ENCODE measurements at regions not wholly inside any gene's neighbourhood (a gene's known extent, or its start where the extent isn't known, plus 50 kb on each side); places are given as distances from the start of the nearest gene placed in this dataset.
"Not testable (repeated sequence)": the region's sequence is repeated elsewhere in the genome, so short reads cannot be mapped to it uniquely, and the experiment has no call there.

DNA sequence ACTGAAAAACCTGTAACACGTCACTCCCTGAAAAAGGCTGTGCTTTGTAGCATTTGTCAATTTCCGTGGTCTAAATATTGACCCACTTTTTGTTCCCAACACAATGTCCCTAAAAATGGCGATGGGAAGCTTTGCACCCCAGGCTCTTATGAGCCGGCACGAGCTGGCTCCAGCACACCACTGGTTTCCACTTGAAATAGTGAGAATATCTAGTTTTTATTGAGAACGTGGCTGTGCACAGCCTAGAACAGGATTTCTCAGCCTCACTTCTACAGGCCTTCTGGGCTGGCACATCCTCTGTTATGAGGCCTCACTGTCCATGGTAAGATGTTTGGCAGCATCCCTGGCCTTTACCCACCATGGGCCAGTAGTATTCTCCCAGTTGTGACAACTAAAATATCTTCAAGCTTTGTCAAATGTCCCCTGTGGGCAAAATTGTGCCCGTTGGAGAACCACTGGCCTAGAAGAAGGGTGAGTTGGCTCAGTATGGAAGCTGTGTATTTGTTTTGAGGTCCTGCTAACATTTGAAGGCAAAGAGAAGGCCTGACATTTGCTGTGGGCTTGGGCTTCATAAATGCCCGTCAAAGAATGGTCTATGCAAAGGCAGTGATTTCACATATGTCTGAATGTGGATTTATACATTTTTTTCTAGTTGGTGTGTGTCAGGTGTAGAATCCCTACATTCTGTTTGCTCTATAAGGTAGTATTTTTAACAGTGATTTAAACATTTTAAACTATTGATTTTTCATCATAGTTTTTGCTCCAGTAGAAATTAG, 774.4 kb upstream of the TPTE start:
- DNase-seq = not testable (repeated sequence)

DNA sequence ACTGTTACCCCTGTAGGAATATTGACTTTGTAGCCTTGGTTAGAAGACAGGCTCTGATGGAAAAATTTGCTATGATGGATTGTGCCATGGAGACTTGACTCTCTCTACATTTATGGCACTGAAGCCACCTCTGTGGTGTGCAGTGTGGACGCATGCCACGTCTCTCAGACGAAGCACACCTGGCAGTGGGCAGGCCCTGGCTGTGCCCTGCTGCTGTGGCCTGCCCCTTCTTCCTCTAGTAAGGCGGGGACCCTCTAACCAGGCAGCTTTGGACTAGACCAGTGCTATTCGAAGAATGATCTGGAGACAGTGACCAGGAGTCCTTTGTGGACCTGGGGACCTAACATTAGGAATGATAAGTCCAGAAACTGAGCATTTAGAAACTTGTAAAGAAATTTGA, 773.5 kb upstream of the TPTE start:
- DNase-seq = not testable (repeated sequence)

DNA sequence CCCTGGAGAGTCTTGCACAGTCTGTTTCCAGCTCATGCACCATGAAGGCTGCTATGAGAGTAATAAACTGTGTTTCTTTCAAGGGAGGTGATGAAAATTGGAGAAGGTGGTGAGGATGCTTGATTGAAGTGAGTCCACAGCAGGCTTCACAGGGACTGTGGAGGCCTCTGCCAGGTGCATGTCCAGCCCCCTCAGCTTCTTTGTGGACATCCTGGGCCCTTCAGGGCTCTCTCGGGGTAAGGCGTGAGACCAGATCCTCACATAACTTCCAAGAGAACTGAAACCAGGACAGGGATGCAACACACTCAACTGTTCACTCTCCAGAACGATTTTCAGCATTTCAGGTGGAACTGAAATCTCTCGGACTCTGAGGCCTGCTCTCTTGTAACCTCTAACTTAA, 772.9 kb upstream of the TPTE start:
- DNase-seq = not testable (repeated sequence)

DNA sequence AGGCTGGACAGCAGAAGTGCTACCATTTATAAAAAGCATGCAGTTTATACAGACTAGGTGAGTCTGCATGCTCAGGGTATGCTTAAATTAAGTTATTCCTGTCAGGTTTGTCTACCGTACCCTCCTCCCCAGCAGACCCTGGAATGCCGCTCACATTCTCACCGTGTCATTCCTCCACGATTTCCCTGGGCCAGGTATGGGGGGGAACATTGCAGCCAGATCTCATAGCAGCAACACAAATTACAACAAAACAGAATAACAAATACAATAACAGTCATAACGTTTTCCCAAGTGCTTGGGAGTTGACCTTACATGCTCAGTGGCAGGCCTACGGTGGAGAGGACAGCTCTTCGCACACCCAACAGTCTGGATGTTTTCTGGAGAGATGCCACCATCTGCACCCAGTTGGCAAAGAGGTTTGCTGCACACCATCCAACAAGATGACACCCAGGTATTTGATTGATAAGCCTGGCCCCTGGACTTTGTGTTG, 771.6 kb upstream of the TPTE start:
- DNase-seq = not testable (repeated sequence)

- no peak for DNase-seq
These were observed 770.9 kb upstream of the TPTE start for GRCh38 chr21:9750341-9751086.

DNA sequence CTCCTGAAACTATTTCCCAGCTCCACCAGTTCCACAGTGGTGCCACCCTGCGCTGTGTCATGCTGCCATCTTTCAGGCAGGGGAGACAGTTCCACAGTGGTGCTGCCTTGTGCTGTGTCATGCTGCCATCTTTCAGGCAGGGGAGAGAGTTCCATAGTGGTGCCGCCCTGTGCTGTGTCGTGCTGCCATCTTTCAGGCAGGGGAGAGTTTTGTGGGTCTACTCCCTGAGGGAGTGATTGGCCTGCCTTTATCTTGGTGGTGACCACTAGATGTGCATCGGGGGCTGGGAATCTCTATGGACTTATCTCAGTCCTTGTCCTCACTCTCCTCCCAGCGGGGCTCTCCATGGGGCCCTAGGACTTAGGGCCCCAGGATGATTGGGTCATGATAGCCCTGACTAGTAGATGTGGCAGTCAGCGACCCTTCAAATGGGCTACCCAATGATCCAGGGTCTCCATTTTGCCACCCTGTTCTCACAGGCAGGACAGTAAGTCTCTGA, 770.2 kb upstream of the TPTE start:
- DNase-seq = not testable (repeated sequence)

DNA sequence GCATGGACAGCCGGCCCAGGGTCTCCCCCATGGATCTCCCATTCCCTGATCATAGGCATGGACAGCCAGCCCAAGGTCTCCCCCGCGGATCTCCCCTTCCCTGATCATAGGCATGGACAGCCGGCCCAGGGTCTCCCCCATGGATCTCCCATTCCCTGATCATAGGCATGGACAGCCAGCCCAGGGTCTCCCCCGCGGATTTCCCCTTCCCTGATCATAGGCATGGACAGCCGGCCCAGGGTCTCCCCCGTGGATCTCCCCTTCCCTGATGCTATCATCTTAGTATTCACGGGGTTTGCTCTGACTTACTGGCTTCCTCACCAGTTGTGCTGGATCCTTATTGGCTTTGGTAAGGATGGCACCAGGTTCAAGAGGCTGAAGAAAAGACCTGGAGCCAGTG, 769.4 kb upstream of the TPTE start:
- not testable (repeated sequence) for DNase-seq

DNA sequence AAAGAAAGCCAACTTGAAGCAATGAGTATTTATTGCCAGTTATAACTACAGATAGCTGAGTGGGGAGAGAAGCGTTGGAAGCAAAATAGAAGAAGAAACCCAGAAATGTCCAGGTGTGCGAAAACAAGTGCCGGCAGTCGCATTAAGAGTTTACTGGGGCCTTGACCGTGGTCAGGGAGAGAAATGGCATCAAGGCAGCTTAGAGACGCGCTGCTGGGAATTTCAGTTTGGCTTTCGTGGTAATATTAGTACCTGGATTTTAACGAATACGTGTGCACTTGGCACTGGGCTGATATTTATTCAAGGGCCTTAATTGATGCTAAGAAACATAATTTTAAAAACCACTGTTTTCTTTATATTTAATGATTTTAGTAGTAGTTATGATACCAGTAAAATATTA, 767.9 kb upstream of the TPTE start:
- not testable (repeated sequence) for DNase-seq

DNA sequence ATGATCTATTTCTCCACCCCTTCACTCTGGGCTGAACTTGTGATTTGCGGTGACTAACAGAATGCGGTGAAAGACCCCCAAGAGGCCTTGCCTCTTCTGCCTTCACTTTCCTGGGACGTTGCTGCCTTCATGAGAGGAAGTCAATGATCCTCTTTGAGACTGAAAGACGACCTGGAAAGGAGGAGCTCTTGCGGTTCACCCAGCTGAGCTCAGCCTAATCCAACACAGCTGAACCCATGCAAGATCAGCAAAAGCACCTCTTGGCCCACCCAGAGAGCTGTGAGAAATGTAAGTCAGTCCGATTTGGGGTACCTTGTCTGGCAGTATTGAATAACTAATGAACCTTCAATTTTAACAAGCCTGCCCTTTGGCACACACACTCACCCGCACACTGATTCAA, 767.4 kb upstream of the TPTE start:
- DNase-seq = no peak

DNA sequence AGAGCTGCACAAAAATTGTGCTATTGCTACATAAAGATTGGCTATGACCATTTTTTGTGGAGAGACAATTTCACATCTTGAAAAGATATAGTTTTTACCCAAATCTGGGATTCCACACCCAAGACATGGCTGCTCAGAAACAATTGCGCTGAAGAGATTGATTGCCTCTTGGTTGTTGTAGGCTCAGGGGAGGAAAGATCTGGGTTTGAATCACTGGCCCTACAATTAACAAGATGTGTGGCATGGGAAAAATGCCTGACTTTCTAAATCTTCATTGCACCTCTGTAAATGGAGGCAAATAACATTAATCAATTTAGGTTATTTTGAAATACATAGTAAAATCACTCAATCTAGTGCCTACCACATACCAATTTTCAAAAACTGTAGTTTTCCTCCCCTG, 766.9 kb upstream of the TPTE start:
- not testable (repeated sequence) for DNase-seq

DNA sequence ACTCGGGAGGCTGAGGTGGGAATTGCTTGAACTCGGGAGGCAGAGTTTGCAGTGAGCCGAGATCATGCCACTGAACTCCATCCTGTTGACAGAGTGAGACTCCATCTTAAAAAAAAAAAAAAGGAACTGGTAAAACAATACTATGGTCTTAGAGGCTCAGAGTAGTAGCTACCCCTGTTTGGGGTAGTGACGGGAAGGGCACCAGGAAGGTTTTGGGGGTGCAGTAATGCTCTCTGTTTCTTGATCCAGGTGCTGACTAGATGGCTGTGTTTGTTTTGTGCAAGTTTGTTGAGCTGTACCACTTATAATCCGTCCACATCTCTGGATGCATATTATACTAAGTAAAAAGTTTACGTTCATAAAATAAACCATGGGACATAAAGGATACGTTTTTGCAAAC, 765.8 kb upstream of the TPTE start:
- DNase-seq = no peak

DNA sequence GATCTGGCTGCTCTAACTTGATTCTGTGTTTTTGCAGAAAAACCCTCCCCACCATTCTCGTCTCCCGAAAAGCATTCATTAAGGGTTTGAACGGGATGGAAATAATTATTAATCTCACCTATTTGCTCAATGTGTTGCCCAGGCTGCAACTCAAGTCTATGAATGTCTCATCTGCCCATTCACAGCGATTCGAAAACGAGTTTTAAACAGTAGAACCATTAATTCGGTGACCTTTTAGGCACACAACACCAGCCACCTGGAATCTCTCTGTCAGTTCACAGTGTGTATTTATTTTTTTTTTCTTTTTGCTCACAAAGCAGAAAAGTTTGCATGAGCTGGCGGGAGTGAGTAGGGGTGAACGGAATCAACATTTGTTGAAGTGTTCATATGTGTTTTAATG, 764.7 kb upstream of the TPTE start:
- no peak for DNase-seq

DNA sequence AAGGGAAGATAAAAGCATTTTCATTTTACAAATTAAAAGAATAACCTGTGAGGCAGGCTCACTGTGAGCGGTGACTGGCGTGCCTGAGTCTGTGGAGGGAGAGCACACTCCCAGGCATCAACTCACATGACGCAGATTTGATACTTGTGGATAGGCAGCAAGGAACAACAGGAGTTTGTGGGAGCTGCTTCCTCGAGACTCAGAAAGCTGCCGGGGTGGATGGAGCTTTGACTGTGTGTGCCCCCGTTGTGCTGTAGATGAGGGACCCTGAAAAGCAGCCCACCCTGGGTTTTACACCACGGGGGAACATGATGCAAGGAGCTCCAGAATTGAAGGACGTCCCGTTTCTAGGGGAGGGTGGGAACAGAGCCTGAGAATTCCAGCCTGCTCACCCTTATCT, 764.3 kb upstream of the TPTE start:
- not testable (repeated sequence) for DNase-seq

GRCh38 chr21:9757572-9757971, 763.8 kb upstream of the TPTE start:
- DNase-seq = not testable (repeated sequence)

GRCh38 chr21:9758141-9758540, 763.2 kb upstream of the TPTE start:
- DNase-seq = no peak

DNA sequence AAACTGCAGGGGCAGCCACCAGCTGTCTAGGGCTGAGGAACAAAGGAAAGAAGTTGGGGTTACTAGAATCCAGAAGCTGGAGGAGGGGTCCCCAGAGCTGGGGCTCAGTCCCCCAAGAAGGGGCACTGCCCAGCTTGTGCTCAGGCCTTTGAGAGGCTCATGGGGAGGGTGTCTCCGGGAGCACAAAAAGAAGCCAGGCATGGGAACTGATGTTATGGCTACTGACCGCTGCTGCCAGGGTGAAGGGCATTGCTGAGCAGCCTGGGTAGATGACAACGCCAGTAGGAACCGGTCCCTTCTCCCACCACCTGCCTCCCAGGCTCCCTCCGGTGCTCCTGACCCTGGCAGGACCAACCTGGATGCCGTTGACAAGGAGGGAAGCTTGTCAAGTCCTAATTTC, 762.5 kb upstream of the TPTE start:
- no peak for DNase-seq

GRCh38 chr21:9759972-9760371, 761.4 kb upstream of the TPTE start:
- no peak for DNase-seq

DNA sequence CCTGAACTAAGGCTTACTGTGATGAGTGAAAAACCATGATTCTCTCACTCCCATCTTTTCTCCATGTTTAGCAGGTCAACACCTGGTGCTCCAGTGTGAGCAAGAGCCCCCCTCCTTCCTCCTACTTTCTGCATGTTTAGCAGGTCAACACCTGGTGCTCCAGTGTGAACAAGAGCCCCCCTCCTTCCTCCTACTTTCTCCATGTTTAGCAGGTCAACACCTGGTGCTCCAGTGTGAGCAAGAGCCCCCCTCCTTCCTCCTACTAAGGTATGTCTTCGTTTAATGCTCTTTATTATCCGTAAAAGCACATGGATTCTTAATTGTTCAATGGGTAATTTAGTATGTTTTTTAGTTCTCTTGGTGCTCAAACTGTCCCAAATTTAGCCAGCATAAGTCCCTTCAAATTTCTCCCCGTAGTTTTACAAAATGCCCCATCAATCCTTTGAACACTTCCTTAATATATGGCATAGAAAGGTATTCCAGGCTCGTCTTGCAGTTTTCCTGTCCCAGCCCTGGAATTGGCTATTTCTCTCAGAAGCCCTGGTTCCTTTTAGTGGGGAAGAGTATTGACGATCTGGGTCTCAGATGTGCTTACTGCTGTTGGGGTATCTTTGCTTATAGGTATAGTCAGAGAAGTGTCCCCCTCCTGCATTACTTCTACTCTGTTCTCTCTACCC, 760.8 kb upstream of the TPTE start:
- DNase-seq = no peak

DNA sequence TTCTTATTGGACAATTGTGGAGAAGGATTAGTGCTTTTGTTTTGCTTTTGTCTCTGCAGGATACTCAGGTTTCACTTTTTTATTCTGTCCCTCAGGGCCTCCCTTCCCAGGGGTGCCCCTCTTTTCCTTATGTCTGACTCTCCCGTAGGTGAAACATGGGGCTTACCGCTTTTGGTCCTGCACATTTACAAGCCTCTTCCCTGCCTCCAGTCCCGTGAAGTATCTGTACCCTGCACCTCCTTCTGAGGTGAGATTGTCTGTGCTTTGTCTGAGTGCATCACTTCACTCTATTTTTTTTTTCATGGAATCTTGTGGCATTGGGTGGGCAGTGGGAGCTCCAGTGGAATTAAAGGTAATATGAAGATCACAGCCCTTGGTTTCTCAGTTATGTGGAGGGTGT, 758.1 kb upstream of the TPTE start:
- DNase-seq = no peak

DNA sequence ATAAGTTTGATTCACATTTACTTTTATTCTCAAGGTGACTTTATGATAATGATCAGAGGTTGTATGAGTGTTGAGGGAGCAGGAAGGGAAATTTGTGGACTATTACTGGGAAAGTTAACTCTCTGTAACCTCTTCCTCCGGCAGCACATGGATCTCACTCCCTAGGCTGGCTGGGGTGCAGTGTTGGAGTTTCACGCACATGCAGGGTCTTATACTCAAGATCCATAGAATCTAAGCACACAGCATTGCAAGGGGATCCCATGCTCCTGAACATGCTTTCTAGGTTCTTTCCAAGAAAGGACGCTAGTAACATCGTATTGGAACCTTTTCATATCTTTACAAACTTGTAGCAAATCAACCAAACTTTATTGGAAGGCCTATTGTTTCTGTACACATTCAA, 757.6 kb upstream of the TPTE start:
- DNase-seq = no peak

- DNase-seq = not testable (repeated sequence)
These were observed 757.1 kb upstream of the TPTE start for GRCh38 chr21:9764294-9764693.

DNA sequence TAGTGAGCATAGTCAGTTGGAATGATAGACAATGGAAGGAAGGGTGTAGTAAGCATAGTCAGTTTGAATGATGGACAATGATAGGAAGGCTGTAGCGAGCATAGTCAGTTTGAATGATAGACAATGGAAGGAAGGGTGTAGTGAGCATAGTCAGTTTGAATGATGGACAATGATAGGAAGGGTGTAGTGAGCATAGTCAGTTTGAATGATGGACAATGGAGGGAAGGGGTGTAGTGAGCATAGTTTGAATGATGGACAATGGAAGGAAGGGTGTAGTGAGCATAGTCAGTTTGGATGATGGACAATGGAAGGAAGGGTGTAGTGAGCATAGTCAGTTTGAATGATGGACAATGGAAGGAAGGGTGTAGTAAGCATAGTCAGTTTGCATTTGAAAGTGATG, 755.8 kb upstream of the TPTE start:
- not testable (repeated sequence) for DNase-seq

GRCh38 chr21:9766890-9767591, 754.3 kb upstream of the TPTE start:
- DNase-seq = not testable (repeated sequence)

Data from NCI-H1417 (cell line).